ENCODE measurements at regions not wholly inside any gene's neighbourhood (a gene's known extent, or its start where the extent isn't known, plus 50 kb on each side); places are given as distances from the start of the nearest gene placed in this dataset.
A peak's percentile ranks its signal among the peaks of the same experiment; 100 is the strongest.

GRCh38 chr3:126266291-126266840, 86.0 kb upstream of the ALDH1L1 start:
- no peak for DNase-seq

GRCh38 chr3:126264952-126265351, 84.6 kb upstream of the ALDH1L1 start:
- DNase-seq: no peak

- DNase-seq: no peak
These were observed 84.0 kb upstream of the ALDH1L1 start for GRCh38 chr3:126264381-126264780.

- no peak for DNase-seq
These were observed 83.6 kb upstream of the ALDH1L1 start for GRCh38 chr3:126263971-126264370.

- no peak for DNase-seq
These were observed 83.2 kb upstream of the ALDH1L1 start for GRCh38 chr3:126263539-126263938.

GRCh38 chr3:126262227-126262626, 81.8 kb upstream of the ALDH1L1 start:
- no peak for DNase-seq

- peak; percentile 82 for DNase-seq
These were observed 80.7 kb upstream of the ALDH1L1 start for GRCh38 chr3:126261037-126261436.

- DNase-seq: no peak
These were observed 79.3 kb upstream of the ALDH1L1 start for GRCh38 chr3:126259411-126260391.

- no peak for DNase-seq
These were observed 78.3 kb upstream of the ALDH1L1 start for GRCh38 chr3:126258670-126259069.

GRCh38 chr3:126257984-126258383, 77.6 kb upstream of the ALDH1L1 start:
- no peak for DNase-seq

GRCh38 chr3:126257174-126257573, 76.8 kb upstream of the ALDH1L1 start:
- DNase-seq: no peak

- DNase-seq: no peak
These were observed 75.9 kb upstream of the ALDH1L1 start for GRCh38 chr3:126256251-126256650.

- no peak for DNase-seq
These were observed 72.7 kb upstream of the ALDH1L1 start for GRCh38 chr3:126253072-126253471.

- DNase-seq: no peak
These were observed 72.0 kb upstream of the ALDH1L1 start for GRCh38 chr3:126252373-126252772.

GRCh38 chr3:126245811-126246727, 65.7 kb upstream of the ALDH1L1 start:
- DNase-seq: peak; percentile 49
